GM23338 (cell line): ENCODE measurements at regions not wholly inside any gene's neighbourhood (a gene's known extent, or its start where the extent isn't known, plus 50 kb on each side); places are given as distances from the start of the nearest gene placed in this dataset.

ENCODE experiments used
- ZNF114 ChIP-seq: fragments of 250-450 bp; sonication (Bioruptor Pico); IDR thresholded peaks from 2 replicates; pipeline ENCODE4 v1.5.0; 2020; ENCODE audit warnings: mild to moderate bottlenecking, moderate library complexity
- TF ChIP-seq, protein P1 (sequence below), 2 experiments: fragments of 200-600 bp in 1 of 2; sonication (generic) in 1 of 2; conservative IDR thresholded peaks; 2 replicates each; pipeline versions ENCODE4 v1.5.1 to v1.6.1; 2016 to 2017; ENCODE audit warnings: antibody characterized with exemption in 2 of 2, low read depth in 2 of 2, mild to moderate bottlenecking in 2 of 2, moderate library complexity in 1 of 2

DNA sequence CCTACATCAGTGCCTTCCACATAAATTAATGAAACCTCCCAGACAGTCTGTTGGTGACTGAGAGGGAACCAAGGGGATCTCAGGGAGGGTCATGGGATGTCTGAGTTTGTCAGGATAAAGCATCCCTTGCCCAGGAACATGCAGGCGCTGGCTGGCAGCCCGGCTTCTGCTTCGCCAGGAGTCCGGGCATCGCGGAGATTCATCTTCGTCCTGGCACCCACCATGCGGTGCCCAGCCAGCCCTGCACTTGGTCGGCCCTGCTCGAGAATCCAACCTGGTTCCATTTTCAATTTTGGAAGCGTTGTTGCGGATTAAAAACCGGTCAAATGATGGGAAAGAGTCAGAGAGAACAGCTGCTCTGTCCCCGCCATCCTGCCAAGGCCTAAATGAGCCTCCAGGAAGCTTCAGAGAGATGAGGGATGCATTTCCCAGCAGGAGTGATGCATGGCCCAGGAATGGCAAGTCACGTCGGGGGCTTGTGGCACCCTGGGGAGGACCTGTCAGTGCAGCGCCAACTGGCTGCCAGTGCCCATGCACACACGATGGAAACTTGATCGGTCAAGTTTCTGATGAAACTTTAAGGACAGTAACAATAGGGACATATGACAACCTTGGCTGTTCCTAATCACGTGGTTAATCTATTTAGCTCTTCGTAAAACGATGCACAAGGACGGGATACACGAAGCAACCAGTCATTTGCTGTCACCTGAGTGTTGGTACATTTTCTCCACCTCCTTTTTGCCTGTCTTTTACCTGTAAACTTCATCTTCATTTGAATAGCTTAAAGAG is 260.8 kb upstream of the MKI67 start:
- TF ChIP-seq, protein P1, sequence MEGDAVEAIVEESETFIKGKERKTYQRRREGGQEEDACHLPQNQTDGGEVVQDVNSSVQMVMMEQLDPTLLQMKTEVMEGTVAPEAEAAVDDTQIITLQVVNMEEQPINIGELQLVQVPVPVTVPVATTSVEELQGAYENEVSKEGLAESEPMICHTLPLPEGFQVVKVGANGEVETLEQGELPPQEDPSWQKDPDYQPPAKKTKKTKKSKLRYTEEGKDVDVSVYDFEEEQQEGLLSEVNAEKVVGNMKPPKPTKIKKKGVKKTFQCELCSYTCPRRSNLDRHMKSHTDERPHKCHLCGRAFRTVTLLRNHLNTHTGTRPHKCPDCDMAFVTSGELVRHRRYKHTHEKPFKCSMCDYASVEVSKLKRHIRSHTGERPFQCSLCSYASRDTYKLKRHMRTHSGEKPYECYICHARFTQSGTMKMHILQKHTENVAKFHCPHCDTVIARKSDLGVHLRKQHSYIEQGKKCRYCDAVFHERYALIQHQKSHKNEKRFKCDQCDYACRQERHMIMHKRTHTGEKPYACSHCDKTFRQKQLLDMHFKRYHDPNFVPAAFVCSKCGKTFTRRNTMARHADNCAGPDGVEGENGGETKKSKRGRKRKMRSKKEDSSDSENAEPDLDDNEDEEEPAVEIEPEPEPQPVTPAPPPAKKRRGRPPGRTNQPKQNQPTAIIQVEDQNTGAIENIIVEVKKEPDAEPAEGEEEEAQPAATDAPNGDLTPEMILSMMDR (conservative IDR thresholded peaks at IDR 0.05; ENCODE audit: low read depth in 2 of 2) = no peak
- no peak for TF ChIP-seq ZNF114
